NCI-H2171 (cell line): ENCODE measurements at regions not wholly inside any gene's neighbourhood (a gene's known extent, or its start where the extent isn't known, plus 50 kb on each side); places are given as distances from the start of the nearest gene placed in this dataset.

Experiments
- DNase-seq: peaks from one replicate; lab custom pipeline; 2025; lab: John Stamatoyannopoulos, UW

DNA sequence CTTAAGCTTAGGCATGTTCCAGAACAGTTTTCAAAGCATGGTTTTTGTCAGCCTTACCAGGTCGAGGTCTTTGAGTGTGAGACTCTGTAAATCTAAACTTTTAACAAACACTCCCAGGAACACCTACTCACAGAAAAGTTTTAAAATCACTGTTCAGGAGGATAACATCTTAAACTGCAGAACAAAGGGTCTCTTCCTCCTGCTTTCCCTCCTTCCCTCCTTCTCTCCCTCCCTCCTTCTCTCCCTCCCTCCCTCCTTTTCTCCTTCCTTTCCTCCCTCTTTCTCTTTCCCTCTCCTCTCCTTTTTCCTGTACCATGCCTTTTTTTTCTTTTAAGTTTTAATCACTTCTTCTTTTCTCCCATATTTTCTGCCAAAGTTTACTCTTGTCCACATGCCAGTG, 153.5 kb upstream of the MAF start:
- no peak for DNase-seq

DNA sequence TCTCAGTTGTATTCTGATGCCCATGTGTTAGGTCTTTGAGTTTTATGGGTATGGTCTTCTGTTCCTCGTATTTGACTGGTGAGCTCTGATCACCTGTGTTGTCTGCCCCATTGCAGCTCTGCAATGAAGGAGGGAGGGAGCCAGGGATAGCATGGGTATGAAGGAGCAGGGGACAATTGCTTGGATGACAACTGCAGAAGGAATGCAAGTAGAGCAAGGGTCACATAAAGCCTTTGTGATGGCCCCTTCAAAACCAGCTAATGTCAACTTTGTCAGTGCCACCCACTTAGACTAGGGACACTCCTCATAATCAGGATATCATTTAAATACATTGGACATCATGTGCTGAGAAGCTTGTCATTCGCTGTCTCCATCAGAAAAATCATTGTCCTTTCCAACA, 152.7 kb upstream of the MAF start:
- DNase-seq = no peak

DNA sequence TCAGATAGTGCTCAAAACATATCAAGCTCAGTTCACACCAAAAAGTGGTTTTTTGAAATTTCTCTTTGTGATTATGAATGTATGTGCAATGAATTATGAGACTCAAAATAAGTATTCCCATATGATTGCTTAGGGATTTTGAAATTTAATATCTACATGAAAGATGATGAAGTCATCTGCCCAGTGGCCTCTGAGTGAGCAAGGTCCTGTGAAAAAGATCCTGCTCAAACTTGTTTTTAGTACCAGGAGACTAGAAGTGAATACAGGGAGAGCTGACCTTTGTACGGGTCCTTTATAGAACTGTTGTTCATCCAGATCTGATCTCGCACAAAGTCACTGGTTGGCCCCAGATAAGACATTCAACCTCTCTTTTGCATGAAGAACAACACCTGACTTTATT, 151.9 kb upstream of the MAF start:
- no peak for DNase-seq

DNA sequence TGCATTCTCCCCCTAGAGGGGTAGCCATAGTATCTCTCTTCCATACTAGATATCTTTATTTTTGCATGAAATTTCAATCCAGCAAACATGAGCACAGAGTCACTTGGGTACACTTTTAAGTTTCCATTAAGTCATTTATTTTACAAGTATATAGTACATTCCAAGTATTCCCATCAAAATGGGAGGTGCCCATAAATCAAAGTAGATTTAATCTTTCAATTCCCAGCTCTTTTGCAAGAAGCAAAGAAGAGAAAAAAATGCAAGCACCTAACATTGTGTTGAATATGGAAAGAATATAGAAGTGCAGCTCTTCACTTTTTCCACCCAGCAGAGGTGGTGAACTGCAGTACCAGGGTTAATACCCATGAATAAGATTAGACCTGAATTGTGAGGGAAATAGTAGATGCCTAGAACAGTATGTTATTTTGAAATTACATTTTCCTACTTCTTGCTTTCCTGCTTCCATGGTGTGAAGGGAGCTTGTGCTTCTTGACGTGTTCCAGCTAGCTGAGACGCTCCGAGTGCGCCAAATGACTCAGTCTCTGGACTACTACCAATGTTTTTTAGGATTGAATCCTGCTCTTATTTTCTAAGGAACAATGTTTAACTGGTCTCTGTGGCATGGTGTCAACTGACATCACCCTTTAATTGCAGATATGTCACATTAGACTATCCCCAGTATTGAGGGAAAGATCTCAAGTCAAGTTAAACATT, 151.1 kb upstream of the MAF start:
- DNase-seq = no peak

DNA sequence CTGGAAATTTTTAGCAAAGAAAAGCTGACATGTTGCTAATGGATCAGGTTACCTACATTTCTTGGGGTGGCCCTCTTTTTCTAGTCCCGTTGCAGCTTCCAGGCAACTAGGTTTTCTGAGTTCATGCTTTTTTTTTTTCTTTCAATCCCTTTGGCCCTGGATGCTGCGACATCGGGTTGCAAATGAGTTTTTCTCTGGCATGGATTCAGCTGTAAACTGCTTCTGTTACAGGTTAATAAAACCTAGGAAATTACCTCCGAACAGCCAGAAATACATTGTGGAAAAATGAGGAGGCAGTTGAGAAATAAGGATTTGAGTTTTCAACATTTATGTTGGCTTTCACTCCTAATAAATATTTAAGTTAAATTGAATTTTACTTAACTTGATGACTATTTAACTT, 149.8 kb upstream of the MAF start:
- DNase-seq = no peak

DNA sequence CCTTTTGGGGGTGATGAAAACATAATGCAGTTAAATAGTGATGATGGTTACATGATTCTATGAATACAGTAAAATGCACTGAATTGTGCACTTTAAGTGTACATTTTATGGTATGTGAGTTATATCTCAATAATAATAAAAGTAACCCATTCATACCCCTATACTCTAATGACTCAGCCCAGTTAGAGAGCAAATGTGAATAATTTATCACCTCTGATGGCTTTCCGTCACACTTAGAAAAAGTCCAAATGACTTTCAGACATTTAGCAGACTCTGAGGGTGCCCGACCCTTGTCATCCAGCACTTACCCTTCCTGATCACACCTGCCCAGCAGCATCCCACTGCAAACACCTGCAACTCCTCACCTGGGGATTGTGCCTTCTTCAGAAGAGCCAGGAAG, 148.1 kb upstream of the MAF start:
- DNase-seq = no peak

DNA sequence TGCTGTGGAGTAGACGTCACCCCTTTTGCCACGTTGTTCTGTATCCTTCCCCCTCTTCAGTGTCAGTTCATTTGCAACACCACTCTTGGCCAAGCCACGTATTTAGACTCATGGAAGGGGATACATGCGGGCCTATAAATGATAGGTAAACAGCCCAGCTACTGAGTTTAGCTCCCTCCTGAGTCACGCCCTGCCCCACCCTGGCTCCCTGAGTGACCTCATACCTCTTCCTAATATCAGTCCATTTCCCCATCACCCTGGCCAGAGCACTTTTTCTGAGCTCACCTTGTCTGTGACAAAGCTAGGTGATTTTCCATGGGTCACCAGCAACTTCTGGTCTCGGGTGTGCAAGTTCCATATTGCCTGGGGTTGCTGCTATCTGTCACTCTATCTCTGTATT, 147.2 kb upstream of the MAF start:
- DNase-seq = no peak

DNA sequence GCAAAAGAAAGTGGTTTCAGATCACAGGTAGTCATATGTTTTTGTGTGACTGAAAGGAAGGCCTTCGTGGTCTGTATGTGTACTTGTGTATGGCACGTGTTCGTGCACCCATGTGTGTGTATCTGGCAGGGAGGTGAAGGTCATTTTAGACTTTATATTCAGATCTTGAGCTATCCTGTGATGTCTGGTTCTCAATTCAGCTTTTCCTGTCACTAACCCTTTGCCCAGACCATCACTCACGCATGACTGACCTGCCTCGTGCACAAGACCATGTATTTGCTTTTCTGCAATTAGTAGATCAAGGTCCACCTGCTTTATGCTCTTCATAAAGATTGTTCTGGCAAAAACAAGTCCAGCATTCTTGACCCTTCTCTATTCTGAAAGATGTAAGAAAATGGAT, 139.7 kb upstream of the MAF start:
- no peak for DNase-seq

DNA sequence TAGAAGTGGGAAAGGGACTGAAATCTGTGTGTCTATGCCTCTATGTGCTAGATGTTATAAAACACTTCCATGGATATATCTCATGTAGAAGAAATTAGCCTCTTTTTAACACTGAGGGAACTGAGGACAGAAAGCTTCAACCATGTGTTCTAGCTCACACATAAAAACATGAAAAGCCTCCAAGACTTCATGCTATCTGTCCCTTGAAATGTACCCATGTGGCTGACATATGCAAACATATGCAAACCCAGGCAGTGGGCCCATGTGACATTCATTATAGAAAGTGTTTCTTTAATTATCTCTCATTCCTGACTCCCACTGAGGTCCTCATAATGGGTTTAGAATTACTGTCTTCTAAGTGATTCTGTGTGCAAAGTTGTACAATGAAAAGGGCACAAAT, 134.7 kb upstream of the MAF start:
- no peak for DNase-seq

DNA sequence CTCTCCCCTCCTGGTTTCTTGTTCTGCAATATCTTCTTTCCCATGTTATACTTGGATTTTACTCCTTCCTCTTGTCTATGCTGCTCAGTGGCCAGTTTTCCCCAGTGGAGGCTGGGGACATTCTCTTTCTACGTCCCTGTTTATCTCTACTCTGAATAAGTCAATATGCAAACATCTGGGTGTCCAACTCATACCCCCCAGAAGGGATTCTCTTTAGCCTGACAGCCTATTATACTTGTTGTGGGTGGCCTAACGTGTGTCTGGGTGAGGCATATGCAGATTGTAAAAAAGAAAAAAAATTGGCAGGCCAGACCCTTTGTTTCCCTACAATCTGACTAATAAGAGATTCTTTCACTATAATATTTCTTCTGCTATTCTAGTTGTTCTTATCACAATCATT, 134.2 kb upstream of the MAF start:
- DNase-seq = no peak

DNA sequence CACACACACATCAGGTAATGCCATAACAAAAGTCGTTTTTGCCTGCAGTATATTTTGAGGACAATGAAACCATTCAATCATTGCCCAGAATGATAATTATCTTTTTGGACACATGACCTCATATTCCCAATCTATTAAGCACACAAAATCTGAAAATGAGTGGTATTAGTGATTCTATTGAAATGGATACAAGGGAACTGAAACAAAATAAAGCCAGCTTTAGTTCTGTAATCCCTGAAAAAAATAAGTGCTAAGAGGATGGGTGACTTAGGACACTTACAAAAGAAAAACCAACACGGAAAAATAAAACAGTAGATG, 128.3 kb upstream of the MAF start:
- DNase-seq = no peak

DNA sequence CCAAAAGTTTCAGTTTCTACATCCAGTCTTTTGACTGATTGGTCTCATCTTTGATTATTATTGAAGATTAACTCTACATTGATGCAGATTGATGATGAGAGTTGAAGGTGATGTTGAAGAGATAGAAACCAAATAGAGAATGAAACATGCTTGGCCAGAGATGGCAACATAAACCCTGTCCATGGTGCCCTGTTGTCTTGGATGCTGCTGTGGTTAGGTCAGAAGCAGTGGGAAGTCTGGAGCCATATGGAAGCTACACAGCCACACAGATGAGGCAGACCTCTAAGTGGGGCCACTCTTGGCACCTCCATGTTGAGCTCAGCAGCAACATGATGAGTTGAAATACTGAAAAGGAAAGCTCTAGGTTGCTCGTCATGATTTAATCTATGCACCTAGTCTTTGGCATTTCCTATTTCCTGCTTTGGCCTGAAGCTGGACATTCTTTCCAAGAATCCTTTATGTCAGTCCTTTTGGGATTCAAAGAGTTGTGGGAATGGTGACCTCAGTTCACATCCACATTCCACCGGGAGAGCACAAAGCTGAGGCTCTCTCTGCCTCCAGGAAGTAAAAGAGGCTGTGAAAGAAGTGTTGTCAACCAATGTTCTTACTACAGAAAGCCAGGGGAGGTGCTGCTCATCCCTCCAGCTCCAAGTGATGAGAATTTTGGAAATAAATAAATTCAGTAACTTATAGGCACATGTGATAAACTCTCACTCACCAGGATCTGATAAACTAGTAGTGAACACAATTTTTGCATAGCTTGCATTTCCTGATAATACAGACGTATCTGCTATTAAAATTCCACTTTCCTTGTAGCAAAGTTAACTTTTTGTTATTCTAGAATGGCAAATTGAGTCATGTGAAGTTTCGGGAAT, 127.7 kb upstream of the MAF start:
- DNase-seq = no peak

DNA sequence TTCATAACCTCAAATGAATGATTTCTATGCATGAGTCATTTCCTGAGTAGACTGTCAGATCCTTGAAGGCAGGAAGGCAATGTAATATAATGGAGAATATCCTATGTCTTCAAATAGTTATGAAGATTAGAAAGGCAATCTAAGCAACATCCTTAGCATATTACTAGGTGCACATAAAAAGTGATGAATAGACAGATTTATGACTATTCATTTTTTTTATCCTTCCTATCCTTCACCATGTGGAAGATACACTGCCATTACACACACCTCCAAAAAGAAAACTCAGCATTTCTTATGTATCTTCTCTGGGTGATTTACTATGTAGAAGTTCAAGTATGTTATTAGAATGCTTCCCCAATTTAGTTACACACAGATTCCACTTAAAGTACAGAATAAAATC, 126.4 kb upstream of the MAF start:
- no peak for DNase-seq

DNA sequence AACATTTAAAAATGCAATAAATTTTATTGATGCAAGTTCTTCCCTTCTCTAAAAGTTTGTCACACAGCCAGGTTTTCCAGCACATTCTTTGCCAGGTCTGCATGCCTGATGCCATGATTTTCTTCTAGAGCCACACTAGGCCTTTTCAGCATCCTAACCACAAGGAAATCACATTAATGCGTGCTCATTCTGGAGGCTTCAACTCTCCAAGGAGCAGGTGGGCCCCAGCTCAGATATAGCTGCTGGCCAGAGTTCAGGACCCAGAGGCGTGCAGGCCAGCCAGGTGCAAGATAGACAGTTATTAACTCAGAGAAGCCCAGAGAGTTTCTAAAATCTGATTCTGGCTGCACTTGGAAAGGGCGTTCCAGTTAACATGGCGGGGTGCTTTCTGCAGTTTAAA, 124.5 kb upstream of the MAF start:
- DNase-seq = no peak

DNA sequence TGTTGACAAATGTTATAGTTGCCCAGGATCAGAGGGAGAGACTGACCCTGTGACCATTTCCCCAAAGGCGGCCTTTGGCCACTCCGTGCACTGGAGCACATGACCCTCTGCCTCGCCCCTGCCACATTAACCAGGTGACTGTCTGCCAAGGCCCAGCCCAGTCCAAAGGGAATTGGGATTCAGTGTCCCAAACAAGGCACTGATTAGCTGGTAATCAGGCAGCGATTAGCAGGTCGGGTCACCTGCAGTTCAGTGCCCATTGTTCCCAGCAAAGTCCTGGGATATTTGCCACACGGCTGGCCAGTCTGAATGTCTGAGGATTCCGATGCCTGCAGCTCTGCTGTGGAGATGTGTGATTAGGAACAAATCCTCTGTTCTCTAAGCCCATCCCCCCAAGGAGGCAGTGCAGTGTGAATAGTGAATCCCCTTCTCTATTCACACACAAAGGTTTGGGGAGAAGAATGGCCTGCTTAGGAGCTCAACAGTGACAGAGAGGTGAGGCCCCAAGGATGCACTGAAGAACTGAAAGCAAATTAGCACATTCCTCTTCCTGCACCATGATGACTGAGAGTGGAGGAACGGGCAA, 123.1 kb upstream of the MAF start:
- no peak for DNase-seq

DNA sequence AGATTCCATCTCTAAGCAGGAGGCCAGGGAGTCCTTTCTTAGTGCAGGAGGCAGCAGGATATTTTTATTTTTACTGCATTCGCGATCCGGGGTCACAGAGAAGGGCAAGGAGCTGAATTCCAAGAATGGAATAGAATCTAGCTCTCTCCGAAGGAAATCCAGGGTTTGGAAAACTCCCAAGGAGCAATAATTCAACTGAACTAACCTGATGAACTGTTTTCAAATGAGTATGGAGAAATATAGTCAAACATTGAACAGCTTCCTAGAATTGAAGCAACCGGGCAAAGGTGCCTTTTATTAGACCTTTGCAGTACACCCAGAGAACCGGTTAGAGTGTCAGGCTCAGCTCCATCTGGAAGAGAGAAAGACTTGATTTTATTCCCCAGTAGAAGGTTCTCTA, 120.7 kb upstream of the MAF start:
- DNase-seq = no peak

DNA sequence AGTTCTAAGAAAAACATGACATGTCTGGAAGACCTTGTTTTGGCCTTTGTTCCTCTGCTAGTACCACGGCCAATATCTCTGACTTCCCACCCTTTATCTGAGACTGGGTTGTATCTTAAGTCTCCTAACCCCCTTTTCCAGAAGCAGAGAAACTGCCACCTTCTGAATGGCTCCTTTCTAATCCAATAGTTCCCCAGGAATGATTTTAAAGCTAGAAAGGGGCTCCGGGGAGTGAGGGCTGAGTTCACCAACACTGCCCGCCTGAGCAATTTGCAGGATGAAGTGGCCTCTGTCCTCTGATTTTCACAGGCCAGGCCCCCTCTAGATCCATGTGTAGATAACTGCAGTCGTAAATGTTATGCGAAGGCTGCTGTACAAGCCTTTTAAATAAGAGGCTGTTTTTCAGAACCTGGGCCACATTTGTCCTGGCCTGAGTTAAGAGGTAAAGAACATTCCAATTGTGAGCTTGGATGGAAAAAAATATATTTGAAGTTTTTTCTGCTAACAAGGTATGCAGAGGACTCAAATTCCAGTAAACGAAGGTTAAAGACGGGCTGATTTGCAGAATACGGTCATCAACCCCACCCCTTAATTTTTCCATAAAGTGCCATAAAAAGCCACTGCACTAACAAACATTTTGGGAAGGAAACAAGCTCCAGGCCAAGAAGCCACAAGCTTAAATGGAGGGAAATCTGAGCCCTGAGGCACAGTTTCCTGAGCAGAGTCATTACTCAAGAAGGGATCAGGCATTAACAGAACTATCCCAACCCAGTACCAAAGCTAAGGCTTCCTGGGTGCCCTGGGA, 117.0 kb upstream of the MAF start:
- no peak for DNase-seq

DNA sequence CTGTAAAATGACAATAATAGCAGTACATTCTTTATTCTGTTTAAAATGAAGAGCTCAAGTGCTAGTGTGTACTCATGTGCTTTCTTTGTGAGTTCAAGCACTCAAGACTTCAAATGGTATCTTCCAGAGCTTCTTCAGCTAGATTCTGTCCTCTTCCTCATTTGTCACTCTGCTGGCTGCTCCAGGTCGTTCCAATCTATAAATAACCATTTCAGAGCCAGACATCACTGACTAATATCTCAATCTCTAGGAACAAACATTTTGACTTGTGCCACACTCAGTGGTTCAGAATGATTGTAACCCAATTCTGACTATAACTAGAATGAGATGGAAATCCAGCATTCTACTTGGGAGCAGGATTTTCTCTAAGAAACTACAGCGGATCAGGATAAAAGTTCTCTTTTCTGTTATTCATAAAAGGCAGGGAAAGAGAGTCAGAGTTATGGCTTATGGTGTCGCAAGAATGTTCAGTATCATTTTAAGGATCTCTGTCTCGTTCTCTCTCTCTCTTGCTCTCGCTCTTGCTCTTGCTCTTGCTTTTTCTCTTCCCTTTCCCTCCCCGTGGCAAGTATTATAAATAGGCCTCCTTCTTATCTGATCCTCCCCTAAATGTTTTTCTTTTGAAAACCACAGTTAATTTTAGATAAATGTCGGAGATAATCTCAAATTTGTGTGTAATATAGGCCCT, 116.3 kb upstream of the MAF start:
- DNase-seq = no peak

DNA sequence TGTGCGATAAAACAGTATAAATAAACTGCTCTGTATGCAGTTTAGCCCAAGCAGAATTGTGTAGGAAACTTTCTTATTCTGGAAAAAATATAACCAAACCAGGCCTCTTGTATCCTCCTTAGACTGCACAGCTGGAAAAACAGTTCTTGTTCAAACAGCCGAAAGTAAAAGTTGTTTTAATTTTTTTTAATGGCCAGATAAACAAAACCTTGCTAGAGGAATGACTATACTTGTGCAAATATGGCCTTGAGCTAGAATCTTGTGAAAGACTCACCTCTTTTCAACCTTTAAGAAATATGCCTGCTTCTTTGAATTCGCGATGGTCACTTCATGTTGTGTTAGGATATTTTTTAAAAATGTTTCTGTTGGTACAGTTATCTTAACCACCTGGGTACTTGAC, 114.5 kb upstream of the MAF start:
- no peak for DNase-seq

DNA sequence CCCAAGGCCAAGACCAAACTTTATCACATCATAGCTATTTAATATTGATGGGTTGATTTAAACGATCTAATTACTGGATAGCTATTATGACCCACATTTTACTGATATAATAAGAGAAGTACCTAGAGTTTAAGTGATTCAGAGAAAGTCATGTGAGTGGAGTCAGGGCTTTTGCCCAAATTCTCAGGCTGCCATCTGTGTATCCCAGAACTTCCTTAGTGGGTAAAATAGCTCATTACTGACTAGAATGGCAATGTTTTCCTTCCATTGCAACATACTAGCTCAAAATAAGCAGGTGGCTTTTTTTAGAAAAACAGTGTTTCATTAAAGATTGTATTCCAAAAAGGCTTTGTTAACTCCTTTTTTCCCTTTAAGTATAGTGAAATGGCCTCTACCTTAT, 113.9 kb upstream of the MAF start:
- no peak for DNase-seq

DNA sequence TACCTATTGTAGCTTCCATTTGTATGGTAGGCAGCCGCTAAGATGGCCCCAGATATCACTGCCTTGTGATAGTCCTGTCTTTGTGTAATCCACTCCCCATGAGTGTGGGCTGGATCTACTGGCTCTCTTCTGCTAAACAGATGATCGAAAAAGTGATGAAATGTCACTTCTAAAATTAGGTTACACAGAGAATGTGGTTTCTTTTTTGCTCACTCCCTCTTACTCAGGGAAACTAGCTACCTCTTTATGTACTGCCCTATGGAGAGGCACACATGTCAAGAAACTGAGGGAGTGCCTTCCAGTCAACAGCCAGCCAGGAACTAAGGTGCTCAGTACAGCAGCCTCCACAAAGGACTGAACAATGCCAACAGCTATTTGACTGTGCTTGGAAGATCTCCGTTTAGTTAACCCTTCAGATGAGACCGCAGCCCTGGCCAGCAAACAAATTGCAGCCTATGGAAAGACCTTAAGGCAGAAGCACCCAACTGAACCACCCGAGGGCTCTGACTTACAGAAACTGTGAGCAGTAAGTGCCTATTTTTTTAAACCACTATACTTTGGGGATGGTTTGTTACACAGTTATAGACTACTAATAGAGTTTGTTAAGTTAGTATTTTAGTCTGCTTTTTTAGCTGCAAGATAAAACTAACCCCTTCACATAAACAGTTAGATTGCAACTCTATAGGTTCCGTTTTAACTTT, 113.2 kb upstream of the MAF start:
- no peak for DNase-seq

DNA sequence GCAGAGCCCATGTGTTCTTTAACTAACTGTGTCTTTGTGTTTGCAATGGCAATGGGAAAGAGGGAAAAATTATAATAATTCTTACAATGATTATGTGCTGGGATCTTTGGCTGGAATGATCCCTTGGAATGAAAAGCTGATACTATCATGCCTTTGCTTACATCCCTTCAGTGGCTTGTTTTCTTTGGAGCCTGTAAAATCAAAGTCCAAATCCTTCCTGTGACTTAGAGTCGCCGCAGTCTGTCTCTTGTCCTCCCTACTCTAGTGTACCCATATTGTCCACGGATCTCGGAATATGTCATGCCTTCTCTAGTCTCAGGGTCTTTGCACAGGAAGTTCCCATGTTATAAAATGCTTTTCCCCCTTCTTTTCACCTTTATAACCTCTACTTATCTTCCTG, 111.7 kb upstream of the MAF start:
- no peak for DNase-seq
